HUES64 (cell line): ENCODE measurements at regions not wholly inside any gene's neighbourhood (a gene's known extent, or its start where the extent isn't known, plus 50 kb on each side); places are given as distances from the start of the nearest gene placed in this dataset.
"Not testable (repeated sequence)": the region's sequence is repeated elsewhere in the genome, so short reads cannot be mapped to it uniquely, and the experiment has no call there.

Experiments
- H3K27ac ChIP-seq: 2 replicates; pipeline ENCODE4 v1.7.0; 2013; ENCODE audit warnings: low read depth, low read length, inconsistent platforms
- H3K27me3 ChIP-seq: 2 replicates; pipeline ENCODE4 v1.6.1; 2013; ENCODE audit warnings: mild to moderate bottlenecking, low read length; ENCODE audit not compliant: insufficient read depth
- H3K36me3 ChIP-seq: 2 replicates; pipeline ENCODE4 v1.6.1; 2013; ENCODE audit warnings: mild to moderate bottlenecking, low read length; ENCODE audit not compliant: insufficient read depth
- H3K4me1 ChIP-seq: 2 replicates; pipeline ENCODE4 v1.6.1; 2013; ENCODE audit warnings: mild to moderate bottlenecking, low read length, moderate library complexity; ENCODE audit not compliant: insufficient read depth
- H3K4me3 ChIP-seq: 2 replicates; pipeline ENCODE4 v1.5.1; 2013; ENCODE audit warnings: mild to moderate bottlenecking, low read length, moderate library complexity
- H3K9ac ChIP-seq: 2 replicates; pipeline ENCODE4 v1.6.1; 2013; ENCODE audit warnings: mild to moderate bottlenecking, low read depth, low read length
- H3K9me3 ChIP-seq: 2 replicates; pipeline ENCODE4 v1.6.1; 2013; ENCODE audit warnings: low read depth, low read length; ENCODE audit not compliant: insufficient read depth
- WGBS: fragments of 150-250, 120-280 bp; methylation state at CpG from one replicate; pipeline ENCODE4 v1.1.7; 2013; ENCODE audit warnings: missing lambda C conversion rate; 5-methylcytosine and 5-hydroxymethylcytosine counted together

DNA sequence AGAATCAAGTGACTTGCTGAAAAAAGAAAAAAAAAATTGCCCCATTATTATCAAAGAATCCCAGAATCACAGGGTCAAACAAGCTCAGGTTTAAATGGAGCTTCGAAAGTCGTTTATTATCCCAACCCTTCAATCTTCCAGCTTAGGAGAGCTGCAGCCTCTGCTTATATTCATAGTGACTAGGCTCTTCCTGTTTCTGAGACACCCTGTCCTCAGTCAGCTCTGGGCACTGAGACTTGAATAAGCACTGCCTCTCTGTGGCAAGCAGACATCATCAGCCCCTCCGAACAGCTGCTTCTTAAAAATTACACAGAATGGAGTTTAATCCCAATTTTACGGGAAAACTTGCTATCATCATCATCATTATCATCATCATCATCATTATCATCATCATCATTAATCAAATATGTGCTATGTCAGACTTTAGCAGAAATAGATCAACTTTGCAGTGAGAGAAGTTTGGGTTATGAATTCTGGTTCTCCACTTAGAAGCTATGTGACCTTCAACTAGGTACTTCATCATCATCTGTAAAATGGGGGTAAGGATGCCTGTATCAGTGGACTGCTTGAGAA, 614.0 kb upstream of the SYNCRIP start:
- Histone ChIP-seq H3K4me1 (no peaks in the 10 kb centered on the region), H3K27ac (no peak overlapping the region), H3K4me3 (no peak overlapping the region), H3K9me3 (no peaks in the 10 kb centered on the region), H3K36me3 (no peaks in the 10 kb centered on the region), H3K27me3 (no peaks in the 10 kb centered on the region), H3K9ac (no peak overlapping the region)
- WGBS: 79% methylated on average over 4 of the region's 4 CpGs

DNA sequence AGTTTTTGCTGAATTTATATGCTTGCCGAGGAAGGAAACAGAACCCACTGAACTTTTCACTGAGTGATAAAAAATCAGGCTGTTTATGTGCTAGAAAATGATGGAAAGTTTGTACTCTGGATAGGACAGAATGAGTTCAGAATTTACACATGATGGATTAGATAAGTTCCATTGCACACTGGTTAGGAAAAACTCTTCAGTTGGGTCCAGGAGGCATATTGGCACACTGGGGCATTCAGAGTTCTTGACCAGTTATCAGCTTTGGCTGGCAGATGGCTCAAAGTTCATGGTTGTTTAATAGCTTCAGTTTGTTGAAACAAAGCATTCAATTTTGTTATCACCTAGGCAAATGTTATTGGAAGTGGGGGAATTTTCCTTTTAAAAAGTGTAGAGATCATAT, 613.3 kb upstream of the SYNCRIP start:
- no peaks in the 10 kb centered on the region for H3K4me1 ChIP-seq
- no peaks in the 10 kb centered on the region for H3K36me3 ChIP-seq
- H3K27ac ChIP-seq: no peak overlapping the region
- no peak overlapping the region for H3K4me3 ChIP-seq
- WGBS: 90% methylated on average over 1 of the region's 1 CpG
- no peaks in the 10 kb centered on the region for H3K9me3 ChIP-seq
- no peak overlapping the region for H3K9ac ChIP-seq
- no peaks in the 10 kb centered on the region for H3K27me3 ChIP-seq

DNA sequence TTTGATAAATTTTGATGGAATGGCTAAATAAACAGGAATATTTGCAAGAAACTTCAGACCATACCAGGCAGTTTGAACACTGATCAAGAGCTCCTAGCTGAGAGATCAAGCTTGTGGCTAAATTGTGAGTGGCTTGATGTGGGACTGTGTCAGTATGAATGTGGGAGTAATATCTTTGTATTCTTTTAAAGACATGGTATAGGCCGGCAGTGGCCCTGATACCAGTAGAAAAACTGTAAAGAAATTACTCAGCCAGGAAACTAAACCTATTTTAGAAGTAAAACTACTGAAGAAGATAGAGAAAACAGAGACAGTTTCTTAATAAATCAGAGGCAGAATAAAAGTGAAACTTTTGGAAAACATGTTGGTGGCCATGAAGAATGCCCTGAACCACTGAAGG, 608.4 kb upstream of the SYNCRIP start:
- Histone ChIP-seq H3K9ac (no peak overlapping the region), H3K9me3 (no peaks in the 10 kb centered on the region), H3K36me3 (no peaks in the 10 kb centered on the region), H3K27ac (no peak overlapping the region), H3K4me3 (no peak overlapping the region), H3K4me1 (no peaks in the 10 kb centered on the region), H3K27me3 (no peaks in the 10 kb centered on the region)
- 100% methylated on average over 1 of the region's 1 CpG for WGBS

DNA sequence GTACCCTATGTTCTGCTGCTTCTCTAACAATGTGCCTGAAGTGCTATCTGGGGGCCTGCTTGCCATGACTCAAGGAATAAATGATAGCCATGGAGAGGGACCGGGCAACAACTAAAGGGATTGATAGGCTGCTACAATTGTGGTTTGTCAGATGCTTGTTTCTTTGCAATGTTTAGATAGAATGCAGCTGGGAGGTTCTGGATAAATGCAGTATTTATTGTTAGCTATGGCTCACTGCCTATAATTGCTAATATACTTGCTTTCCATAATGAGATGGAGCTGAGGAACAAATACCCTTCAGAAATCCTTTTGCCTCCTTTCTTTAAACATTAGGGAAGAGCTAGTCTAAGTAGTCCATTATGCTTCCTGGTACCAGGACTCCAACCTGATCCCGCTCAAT, 575.2 kb upstream of the SYNCRIP start:
- no peaks in the 10 kb centered on the region for H3K27me3 ChIP-seq
- 94% methylated on average over 1 of the region's 2 CpGs for WGBS
- H3K36me3 ChIP-seq: no peaks in the 10 kb centered on the region
- no peaks in the 10 kb centered on the region for H3K4me1 ChIP-seq
- no peaks in the 10 kb centered on the region for H3K9me3 ChIP-seq
- no peak overlapping the region for H3K9ac ChIP-seq
- H3K27ac ChIP-seq: no peak overlapping the region
- H3K4me3 ChIP-seq: no peak overlapping the region

DNA sequence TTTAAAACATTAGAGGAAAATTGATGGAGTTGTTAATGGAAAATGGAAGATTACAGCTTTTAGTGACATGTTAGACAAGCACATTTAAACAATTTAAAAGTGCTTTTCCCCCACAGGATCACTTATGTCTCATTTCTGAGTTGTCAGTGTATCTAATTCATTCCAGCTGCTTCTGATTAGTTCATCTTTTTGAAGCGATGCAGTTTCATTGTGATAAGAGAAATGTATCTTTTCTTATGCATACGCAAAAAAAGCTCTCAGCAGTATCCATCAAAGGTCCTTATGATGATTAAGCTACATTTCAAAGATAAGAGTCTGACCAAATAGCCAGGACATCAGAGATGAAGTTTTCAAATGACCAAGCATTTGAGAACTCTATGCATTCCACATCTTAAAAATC, 572.6 kb upstream of the SYNCRIP start:
- no peaks in the 10 kb centered on the region for H3K27me3 ChIP-seq
- H3K27ac ChIP-seq: no peak overlapping the region
- WGBS: 96% methylated on average over 2 of the region's 2 CpGs
- H3K9ac ChIP-seq: no peak overlapping the region
- H3K4me3 ChIP-seq: no peak overlapping the region
- no peaks in the 10 kb centered on the region for H3K9me3 ChIP-seq
- no peaks in the 10 kb centered on the region for H3K36me3 ChIP-seq
- H3K4me1 ChIP-seq: no peaks in the 10 kb centered on the region

DNA sequence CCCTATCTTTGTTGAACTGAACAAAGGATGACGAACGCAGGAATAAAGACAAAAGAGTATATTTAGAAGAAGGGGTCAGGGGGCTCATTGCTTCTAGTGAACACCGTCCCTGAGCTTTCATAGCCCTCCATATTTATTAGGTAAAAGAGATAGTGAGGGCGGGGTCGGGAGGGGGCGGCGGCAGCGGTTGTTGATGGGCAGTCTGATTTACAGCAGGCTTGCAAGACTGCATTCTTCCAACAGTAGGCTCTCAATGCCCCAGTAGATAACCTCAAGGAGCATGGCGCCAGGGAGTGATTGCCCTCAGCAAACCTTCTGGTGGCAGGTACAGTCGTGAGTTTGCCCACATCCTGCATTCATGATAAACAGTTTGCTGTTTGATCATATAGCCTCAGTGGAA, 563.3 kb upstream of the SYNCRIP start:
- 0 out of 2 replicates have a peak, but pooled peaks cover 10% of the 10 kb centered on the region for H3K9me3 ChIP-seq
- 95% methylated on average over 10 of the region's 10 CpGs for WGBS
- H3K27ac ChIP-seq: no peak overlapping the region
- H3K4me3 ChIP-seq: no peak overlapping the region
- no peaks in the 10 kb centered on the region for H3K27me3 ChIP-seq
- H3K36me3 ChIP-seq: no peaks in the 10 kb centered on the region
- no peak overlapping the region for H3K9ac ChIP-seq
- H3K4me1 ChIP-seq: peaks cover 10% of the 10 kb centered on the region

DNA sequence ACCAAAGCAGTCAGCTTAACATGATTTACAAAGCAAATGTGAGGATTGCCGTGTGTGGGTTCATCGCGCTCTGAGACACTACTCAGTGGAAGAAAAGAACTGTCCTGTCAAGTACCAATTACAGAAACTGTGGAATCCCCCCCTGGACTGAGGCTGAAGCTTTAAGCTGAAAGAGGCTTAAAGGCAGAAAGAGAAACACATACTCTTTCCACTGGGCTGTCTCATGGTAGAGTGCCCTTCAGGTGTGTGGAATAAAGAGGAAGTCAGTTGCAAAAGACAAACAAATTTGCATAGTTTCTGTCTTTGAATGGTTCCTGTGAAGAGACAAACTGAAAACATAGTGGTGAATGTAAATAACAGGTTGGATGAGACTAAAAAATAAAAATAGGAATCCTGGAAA, 560.4 kb upstream of the SYNCRIP start:
- H3K9ac ChIP-seq: no peak overlapping the region
- WGBS: 90% methylated on average over 3 of the region's 3 CpGs

DNA sequence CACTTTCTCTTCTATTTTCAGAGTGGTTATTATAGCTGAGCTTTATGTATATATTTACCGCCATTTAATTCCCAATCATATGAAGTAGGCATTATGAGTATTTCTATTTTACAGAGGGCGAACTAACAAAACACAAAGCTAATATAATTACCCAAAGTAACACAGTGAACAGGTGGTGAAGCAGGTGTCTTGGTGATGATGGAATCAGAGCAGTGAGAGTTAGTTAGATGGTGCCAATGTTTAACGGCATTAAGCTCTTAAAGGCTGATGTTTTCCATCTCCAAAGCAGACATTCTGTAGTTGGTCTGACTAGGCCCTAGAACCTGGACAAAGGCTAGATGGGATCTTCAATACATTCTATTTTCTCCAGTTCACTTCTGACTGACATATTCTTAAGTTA, 551.1 kb upstream of the SYNCRIP start:
- Histone ChIP-seq H3K4me3 (no peak overlapping the region), H3K9me3 (no peaks in the 10 kb centered on the region), H3K27me3 (no peaks in the 10 kb centered on the region), H3K36me3 (no peaks in the 10 kb centered on the region), H3K27ac (no peak overlapping the region), H3K4me1 (peaks cover 4% of the 10 kb centered on the region; the same call in 1 of the 2 replicates), H3K9ac (no peak overlapping the region)
- WGBS: 94% methylated on average over 1 of the region's 3 CpGs

More for the DNA sequence above, 560.4 kb upstream of the SYNCRIP start:
- no peak overlapping the region for H3K27ac ChIP-seq
- H3K36me3 ChIP-seq: no peaks in the 10 kb centered on the region
- peaks cover 10% of the 10 kb centered on the region for H3K4me1 ChIP-seq
- no peak overlapping the region for H3K4me3 ChIP-seq
- H3K9me3 ChIP-seq: peaks cover 14% of the 10 kb centered on the region; the same call in 1 of the 2 replicates
- H3K27me3 ChIP-seq: no peaks in the 10 kb centered on the region

DNA sequence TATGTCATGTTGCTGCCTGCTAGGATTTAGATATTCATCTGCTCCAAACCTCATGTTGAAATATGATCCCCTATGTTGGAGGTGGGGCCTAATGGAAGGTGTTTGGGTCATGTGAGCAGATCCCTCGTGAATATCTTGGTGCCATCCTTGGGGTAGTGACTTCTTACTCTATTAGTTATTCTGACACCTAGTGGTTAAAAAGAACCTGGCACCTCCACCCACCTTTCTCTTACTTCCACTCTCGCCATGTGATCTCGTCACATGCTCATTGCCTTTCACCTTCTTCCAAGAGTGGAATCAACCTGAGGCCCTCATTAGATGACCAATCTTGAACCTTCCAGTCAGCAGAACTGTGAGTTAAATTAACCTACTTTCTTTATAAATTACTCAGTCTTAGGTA, 549.4 kb upstream of the SYNCRIP start:
- no peak overlapping the region for H3K27ac ChIP-seq
- H3K9ac ChIP-seq: no peak overlapping the region
- no peak overlapping the region for H3K4me3 ChIP-seq
- WGBS: 72% methylated on average over 3 of the region's 3 CpGs
- H3K36me3 ChIP-seq: no peaks in the 10 kb centered on the region
- no peaks in the 10 kb centered on the region for H3K9me3 ChIP-seq
- H3K4me1 ChIP-seq: peaks cover 4% of the 10 kb centered on the region; the same call in 1 of the 2 replicates
- no peaks in the 10 kb centered on the region for H3K27me3 ChIP-seq

DNA sequence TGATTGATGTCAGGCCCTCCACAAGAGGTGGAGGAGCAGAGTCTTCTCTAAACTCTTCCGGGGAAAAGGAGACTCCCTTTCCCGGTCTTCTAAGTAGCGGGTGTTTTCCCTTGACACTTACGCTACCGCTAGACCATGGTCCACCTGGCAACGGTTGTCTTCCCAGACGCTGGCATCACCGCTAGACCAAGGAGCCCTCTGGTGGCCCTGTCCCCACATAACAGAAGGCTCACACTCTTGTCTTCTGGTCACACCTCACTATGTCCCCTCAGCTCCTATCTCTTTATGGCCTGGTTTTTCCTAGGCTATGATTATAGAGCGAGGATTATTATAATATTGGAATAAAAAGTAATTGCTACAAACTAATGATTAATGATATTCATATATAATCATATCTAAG, 532.5 kb upstream of the SYNCRIP start:
- not testable (repeated sequence) for H3K27ac ChIP-seq, H3K4me3 ChIP-seq, H3K9ac ChIP-seq, H3K4me1 ChIP-seq, H3K27me3 ChIP-seq, H3K36me3 ChIP-seq, H3K9me3 ChIP-seq
- 40% methylated on average over 8 of the region's 9 CpGs for WGBS

DNA sequence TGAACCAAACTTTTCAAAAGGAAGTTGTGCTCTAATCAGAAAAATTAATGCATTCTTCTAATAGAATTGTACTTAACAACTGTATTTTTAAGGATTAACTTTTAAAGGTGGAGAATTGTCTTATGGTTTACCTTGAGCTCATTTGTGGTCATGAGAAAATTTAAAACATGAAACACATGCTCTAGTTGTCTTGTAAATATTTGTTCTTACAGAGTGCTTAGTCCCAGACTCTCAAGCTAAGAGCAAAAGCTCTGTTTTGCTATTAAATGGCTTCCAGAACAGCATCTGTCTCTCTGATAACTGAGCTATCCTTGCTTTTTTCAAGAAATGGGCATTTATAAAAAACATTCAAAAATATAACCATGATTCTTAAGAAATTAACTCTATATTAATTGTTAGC, 512.2 kb upstream of the SYNCRIP start:
- H3K36me3 ChIP-seq: no peaks in the 10 kb centered on the region
- no peak overlapping the region for H3K9ac ChIP-seq
- H3K9me3 ChIP-seq: no peaks in the 10 kb centered on the region
- H3K4me1 ChIP-seq: peaks cover 4% of the 10 kb centered on the region; the same call in 1 of the 2 replicates
- H3K4me3 ChIP-seq: no peak overlapping the region
- H3K27ac ChIP-seq: no peak overlapping the region
- no peaks in the 10 kb centered on the region for H3K27me3 ChIP-seq

DNA sequence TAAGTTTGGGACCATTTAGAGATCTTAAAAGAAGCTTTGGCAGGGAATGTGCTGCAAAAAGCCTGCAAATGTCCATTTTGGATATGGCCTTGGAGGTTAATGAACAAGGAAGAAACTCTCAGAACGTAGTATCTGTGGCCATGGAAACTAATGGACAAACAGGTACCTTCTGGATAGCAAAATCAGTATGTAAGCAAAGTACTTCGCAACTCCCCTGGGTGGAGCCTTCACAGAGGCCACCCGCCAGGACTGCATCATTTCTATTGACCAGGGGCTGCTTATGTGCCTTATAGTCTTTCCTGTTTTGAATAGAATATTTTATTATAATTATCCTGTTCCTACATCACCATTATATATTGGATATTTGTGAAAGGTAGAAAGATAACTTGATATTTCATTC, 510.8 kb upstream of the SYNCRIP start:
- 89% methylated on average over 3 of the region's 3 CpGs for WGBS
- H3K9me3 ChIP-seq: no peaks in the 10 kb centered on the region
- H3K27ac ChIP-seq: no peak overlapping the region
- H3K4me3 ChIP-seq: no peak overlapping the region
- no peaks in the 10 kb centered on the region for H3K36me3 ChIP-seq
- no peaks in the 10 kb centered on the region for H3K27me3 ChIP-seq
- H3K9ac ChIP-seq: no peak overlapping the region
- peaks cover 4% of the 10 kb centered on the region; the same call in 1 of the 2 replicates for H3K4me1 ChIP-seq
